CD14-positive monocyte (primary cell): ENCODE measurements at regions not wholly inside any gene's neighbourhood (a gene's known extent, or its start where the extent isn't known, plus 50 kb on each side); places are given as distances from the start of the nearest gene placed in this dataset.

ENCODE experiments used
- DNase-seq, 3 donors: peaks; one replicate each; pipeline ENCODE4 v3.0.0-alpha.2; 2011 to 2022
- H2AFZ ChIP-seq: 2 replicates; pipeline ENCODE4 v1.6.0; 2012; ENCODE audit warnings: mild to moderate bottlenecking, low read depth, low read length, inconsistent platforms; ENCODE audit not compliant: insufficient read depth, poor library complexity, severe bottlenecking
- H3K27ac ChIP-seq, 2 donors: 1 replicate in 1 of 2; 2 replicates in 1 of 2; pipeline ENCODE4 v1.5.1; 2012 to 2013; ENCODE audit warnings: low read length in 2 of 2, control low read depth in 1 of 2, inconsistent platforms in 1 of 2, low read depth in 1 of 2, mild to moderate bottlenecking in 1 of 2
- H3K27me3 ChIP-seq, 2 donors: one replicate each; pipeline versions ENCODE4 v1.6.0 to v1.6.1; 2011 to 2013; ENCODE audit warnings: low read length in 2 of 2; ENCODE audit not compliant: control insufficient read depth in 2 of 2, insufficient read depth in 2 of 2
- H3K36me3 ChIP-seq, 2 donors: replicated peaks in 1 of 2; 1 replicate in 1 of 2; 2 replicates in 1 of 2; pipeline versions ENCODE4 v1.5.1 to v1.6.1; 2012 to 2013; ENCODE audit warnings: low read length in 2 of 2, control low read depth in 1 of 2, inconsistent platforms in 1 of 2, mild to moderate bottlenecking in 1 of 2; ENCODE audit not compliant: insufficient read depth in 2 of 2, control insufficient read depth in 1 of 2
- H3K4me1 ChIP-seq, 2 donors: 1 replicate in 1 of 2; 2 replicates in 1 of 2; pipeline versions ENCODE4 v1.5.1 to v1.6.1; 2012 to 2013; ENCODE audit warnings: low read length in 2 of 2, control low read depth in 1 of 2, inconsistent platforms in 1 of 2, mild to moderate bottlenecking in 1 of 2, moderate library complexity in 1 of 2; ENCODE audit not compliant: insufficient read depth in 2 of 2, control insufficient read depth in 1 of 2
- H3K4me2 ChIP-seq: replicated peaks from 2 replicates; pipeline ENCODE3; 2012; ENCODE audit warnings: low read length, moderate library complexity, mild to moderate bottlenecking; ENCODE audit not compliant: poor library complexity, severe bottlenecking; ENCODE audit errors: extremely low read depth
- H3K4me3 ChIP-seq, 3 experiments: fragments of 200-600 bp in 1 of 3; sonication (generic) in 1 of 3; replicated peaks in 1 of 3; 1 replicate in 2 of 3; 2 replicates in 1 of 3; pipeline ENCODE4 v1.5.1; 2011 to 2013; ENCODE audit warnings: low read length in 3 of 3, mild to moderate bottlenecking in 3 of 3, control low read depth in 2 of 3, low read depth in 2 of 3, inconsistent platforms in 1 of 3, moderate library complexity in 1 of 3
- H3K79me2 ChIP-seq: 2 replicates; pipeline ENCODE4 v1.6.0; 2012; ENCODE audit warnings: mild to moderate bottlenecking, control low read depth, inconsistent platforms, low read length, moderate library complexity; ENCODE audit not compliant: insufficient read depth
- H3K9ac ChIP-seq: 2 replicates; pipeline ENCODE4 v1.6.0; 2017; ENCODE audit warnings: low read length, mild to moderate bottlenecking; ENCODE audit not compliant: insufficient read depth, poor library complexity, severe bottlenecking
- H3K9me3 ChIP-seq, 2 donors: replicated peaks in 1 of 2; 1 replicate in 1 of 2; 2 replicates in 1 of 2; pipeline versions ENCODE4 v1.5.1 to v1.6.1; 2012 to 2013; ENCODE audit warnings: low read length in 2 of 2, control low read depth in 1 of 2; ENCODE audit not compliant: control insufficient read depth in 1 of 2, insufficient read depth in 1 of 2
- H4K20me1 ChIP-seq: 2 replicates; pipeline ENCODE4 v1.6.0; 2012; ENCODE audit warnings: mild to moderate bottlenecking, low read length, control low read depth, moderate library complexity; ENCODE audit not compliant: insufficient read depth
- H3K27ac Mint-ChIP-seq, 7 donors: one replicate each; pipeline ENCODE4 v1.8.0; 2020; ENCODE audit warnings: mild to moderate bottlenecking in 7 of 7, mixed read lengths in 7 of 7, moderate library complexity in 6 of 7, inconsistent platforms in 2 of 7
- H3K27me3 Mint-ChIP-seq, 3 donors: one replicate each; pipeline ENCODE4 v1.8.0; 2021 to 2022; ENCODE audit warnings: low read depth in 3 of 3, mild to moderate bottlenecking in 3 of 3, mixed read lengths in 3 of 3, moderate library complexity in 3 of 3, inconsistent platforms in 1 of 3
- H3K36me3 Mint-ChIP-seq, 2 donors: one replicate each; pipeline ENCODE4 v1.8.0; 2020; ENCODE audit warnings: mixed read lengths in 2 of 2, inconsistent platforms in 1 of 2, mild to moderate bottlenecking in 1 of 2
- H3K4me1 Mint-ChIP-seq: one replicate; pipeline ENCODE4 v1.8.0; 2020; ENCODE audit warnings: mild to moderate bottlenecking, mixed read lengths
- H3K4me3 Mint-ChIP-seq, 2 donors: one replicate each; pipeline ENCODE4 v1.8.0; 2020; ENCODE audit warnings: mild to moderate bottlenecking in 2 of 2, mixed read lengths in 2 of 2, moderate library complexity in 1 of 2
- H3K9me3 Mint-ChIP-seq, 7 donors: one replicate each; pipeline ENCODE4 v1.8.0; 2020 to 2022; ENCODE audit warnings: mixed read lengths in 7 of 7, mild to moderate bottlenecking in 6 of 7, moderate library complexity in 6 of 7, inconsistent platforms in 2 of 7
- WGBS: methylation state at CpG from one replicate; pipeline ENCODE4 v1.1.5; 2013; ENCODE audit warnings: missing lambda C conversion rate; ENCODE audit not compliant: insufficient coverage; 5-methylcytosine and 5-hydroxymethylcytosine counted together
- intact Hi-C, 2 donors: fragments of 100-400 bp; cut with micrococcal nuclease; formaldehyde crosslinking; loops; one replicate each; pipeline versions ENCODE4 v1.15.0 to v1.15.1; 2023
- TF ChIP-seq, protein P1 (sequence below): fragments of 200-600 bp; IDR thresholded peaks from one replicate; pipeline ENCODE4 v1.8.0; 2022; ENCODE audit warnings: antibody characterized with exemption, mild to moderate bottlenecking

DNA sequence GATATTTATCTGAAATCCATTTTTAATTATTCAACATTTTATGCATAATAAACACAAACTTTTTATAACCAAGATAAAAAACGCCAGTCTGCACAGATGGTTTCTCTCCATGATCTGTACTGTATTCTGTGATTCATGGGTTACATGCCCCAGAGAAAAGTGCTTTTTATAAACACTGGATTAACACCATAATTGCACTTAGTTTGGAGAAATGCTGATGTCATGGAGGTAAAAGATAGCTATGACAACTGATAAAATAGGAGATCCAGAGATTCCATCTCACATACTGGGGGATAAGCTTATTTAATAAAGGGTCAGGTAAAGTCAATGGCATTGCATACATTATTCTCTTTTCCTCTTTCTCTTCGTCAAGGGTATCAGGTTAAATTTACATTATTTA, 1460.4 kb upstream of the ALCAM start:
- Histone ChIP-seq H3K36me3 (no peaks in the 10 kb centered on the region), H2AFZ (no peak overlapping the region), H3K27me3 (no peaks in the 10 kb centered on the region), H3K9me3 (peaks cover 0 to 3% of the 10 kb centered on the region in 2 donors), H3K4me2 (no peak overlapping the region), H3K9ac (no peak overlapping the region), H3K27ac (no peak overlapping the region), H3K4me3 (no peak overlapping the region), H3K4me1 (no peaks in the 10 kb centered on the region), H3K79me2 (no peaks in the 10 kb centered on the region), H4K20me1 (no peaks in the 10 kb centered on the region)
- H3K36me3 Mint-ChIP-seq = no peaks in the 10 kb centered on the region
- no CpG with 5 or more reads among the region's 2 CpGs for WGBS
- no peaks in the 10 kb centered on the region for H3K4me1 Mint-ChIP-seq
- H3K4me3 Mint-ChIP-seq = no peak overlapping the region
- no peak for DNase-seq
- TF ChIP-seq, protein P1, sequence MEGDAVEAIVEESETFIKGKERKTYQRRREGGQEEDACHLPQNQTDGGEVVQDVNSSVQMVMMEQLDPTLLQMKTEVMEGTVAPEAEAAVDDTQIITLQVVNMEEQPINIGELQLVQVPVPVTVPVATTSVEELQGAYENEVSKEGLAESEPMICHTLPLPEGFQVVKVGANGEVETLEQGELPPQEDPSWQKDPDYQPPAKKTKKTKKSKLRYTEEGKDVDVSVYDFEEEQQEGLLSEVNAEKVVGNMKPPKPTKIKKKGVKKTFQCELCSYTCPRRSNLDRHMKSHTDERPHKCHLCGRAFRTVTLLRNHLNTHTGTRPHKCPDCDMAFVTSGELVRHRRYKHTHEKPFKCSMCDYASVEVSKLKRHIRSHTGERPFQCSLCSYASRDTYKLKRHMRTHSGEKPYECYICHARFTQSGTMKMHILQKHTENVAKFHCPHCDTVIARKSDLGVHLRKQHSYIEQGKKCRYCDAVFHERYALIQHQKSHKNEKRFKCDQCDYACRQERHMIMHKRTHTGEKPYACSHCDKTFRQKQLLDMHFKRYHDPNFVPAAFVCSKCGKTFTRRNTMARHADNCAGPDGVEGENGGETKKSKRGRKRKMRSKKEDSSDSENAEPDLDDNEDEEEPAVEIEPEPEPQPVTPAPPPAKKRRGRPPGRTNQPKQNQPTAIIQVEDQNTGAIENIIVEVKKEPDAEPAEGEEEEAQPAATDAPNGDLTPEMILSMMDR = no peak
- H3K27me3 Mint-ChIP-seq = peaks cover 0 to 2% (median 0%) of the 10 kb centered on the region in 3 donors
- no peak overlapping the region for H3K27ac Mint-ChIP-seq
- H3K9me3 Mint-ChIP-seq = peaks cover 0 to 4% (median 2%) of the 10 kb centered on the region in 7 donors
- intact Hi-C loops = no loop called here

DNA sequence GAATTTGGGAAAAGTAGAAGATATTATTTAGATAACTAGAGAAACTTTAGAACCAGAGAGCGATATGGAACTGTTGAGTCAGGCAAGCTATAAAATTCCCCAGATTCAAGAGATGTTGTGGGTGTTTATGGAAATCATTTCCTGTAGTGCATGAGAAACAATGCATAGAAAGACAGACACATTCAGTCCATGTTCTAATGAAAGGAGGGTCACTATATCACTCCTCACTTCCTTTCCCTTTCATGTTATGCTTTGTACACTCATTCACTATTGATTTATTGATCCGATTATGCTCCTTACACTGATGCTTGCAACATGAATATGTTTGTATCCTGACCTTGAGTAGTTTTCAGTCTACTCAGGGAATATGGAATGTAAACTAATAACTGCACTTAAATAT, 1459.9 kb upstream of the ALCAM start:
- H3K27ac Mint-ChIP-seq = no peak overlapping the region

More for the DNA sequence above, 1459.9 kb upstream of the ALCAM start:
- Histone ChIP-seq H3K4me1 (no peaks in the 10 kb centered on the region), H3K36me3 (no peaks in the 10 kb centered on the region), H4K20me1 (no peaks in the 10 kb centered on the region), H3K9me3 (peaks cover 0 to 3% of the 10 kb centered on the region in 2 donors), H2AFZ (no peak overlapping the region), H3K4me3 (no peak overlapping the region), H3K9ac (no peak overlapping the region), H3K4me2 (no peak overlapping the region), H3K79me2 (no peaks in the 10 kb centered on the region), H3K27me3 (no peaks in the 10 kb centered on the region), H3K27ac (no peak overlapping the region)
- H3K4me3 Mint-ChIP-seq = no peak overlapping the region
- H3K9me3 Mint-ChIP-seq = peaks cover 0 to 5% (median 2%) of the 10 kb centered on the region in 7 donors
- TF ChIP-seq, protein P1 = no peak
- no CpG with 5 or more reads among the region's 2 CpGs for WGBS
- DNase-seq = no peak
- H3K4me1 Mint-ChIP-seq = no peaks in the 10 kb centered on the region
- no peaks in the 10 kb centered on the region for H3K36me3 Mint-ChIP-seq
- peaks cover 0 to under 1% (median 0%) of the 10 kb centered on the region in 3 donors for H3K27me3 Mint-ChIP-seq
- intact Hi-C loops = no loop called here
